ENCODE measurements at regions not wholly inside any gene's neighbourhood (a gene's known extent, or its start where the extent isn't known, plus 50 kb on each side); places are given as distances from the start of the nearest gene placed in this dataset.

- no peak for TF ChIP-seq CTCF (conservative IDR thresholded peaks at IDR 0.05; ENCODE audit: low read depth, low read length)
- TF ChIP-seq EZH2phosphoT487 (IDR thresholded peaks at IDR 0.05; ENCODE audit: borderline replicate concordance, low read length): no peak
These were observed 75.5 kb upstream of the PLSCR5 start for GRCh38 chr3:146680617-146681016.
